RPMI7951 (cell line): ENCODE measurements at regions not wholly inside any gene's neighbourhood (a gene's known extent, or its start where the extent isn't known, plus 50 kb on each side); places are given as distances from the start of the nearest gene placed in this dataset.

Experiments
- DNase-seq: peaks from one replicate; pipeline ENCODE4 v3.0.0-alpha.2; 2012; ENCODE audit warnings: low read depth

GRCh38 chr4:126223784-126224407 is 909.1 kb downstream of the FAT4 start:
- peak; percentile 8 for DNase-seq

GRCh38 chr4:126227428-126227827 is 912.7 kb downstream of the FAT4 start:
- DNase-seq = no peak

- no peak for DNase-seq
These were observed 915.5 kb downstream of the FAT4 start for GRCh38 chr4:126230269-126230668.

GRCh38 chr4:126233483-126233882 is 918.7 kb downstream of the FAT4 start:
- no peak for DNase-seq

- DNase-seq = no peak
These were observed 923.3 kb downstream of the FAT4 start for GRCh38 chr4:126238013-126238412.

- no peak for DNase-seq
These were observed 926.9 kb downstream of the FAT4 start for GRCh38 chr4:126241634-126242033.

GRCh38 chr4:126242679-126243390 is 928.1 kb downstream of the FAT4 start:
- DNase-seq = peak; percentile 0

- peak; percentile 32 for DNase-seq
These were observed 932.7 kb downstream of the FAT4 start for GRCh38 chr4:126247409-126247808.

GRCh38 chr4:126250006-126250405 is 935.3 kb downstream of the FAT4 start:
- DNase-seq = no peak

GRCh38 chr4:126251169-126251568 is 936.4 kb downstream of the FAT4 start:
- no peak for DNase-seq

GRCh38 chr4:126262665-126263064 is 947.9 kb downstream of the FAT4 start:
- DNase-seq = no peak

- DNase-seq = no peak
These were observed 950.1 kb downstream of the FAT4 start for GRCh38 chr4:126264839-126265238.

GRCh38 chr4:126265888-126266287 is 951.1 kb downstream of the FAT4 start:
- DNase-seq = no peak

- DNase-seq = no peak
These were observed 952.9 kb downstream of the FAT4 start for GRCh38 chr4:126267689-126268088.

- no peak for DNase-seq
These were observed 953.4 kb downstream of the FAT4 start for GRCh38 chr4:126268106-126268505.

GRCh38 chr4:126269106-126269505 is 954.4 kb downstream of the FAT4 start:
- DNase-seq = no peak

GRCh38 chr4:126271292-126271691 is 956.5 kb downstream of the FAT4 start:
- no peak for DNase-seq

- DNase-seq = no peak
These were observed 959.0 kb downstream of the FAT4 start for GRCh38 chr4:126273746-126274145.

GRCh38 chr4:126291886-126292285 is 977.1 kb downstream of the FAT4 start:
- no peak for DNase-seq

- no peak for DNase-seq
These were observed 983.5 kb downstream of the FAT4 start for GRCh38 chr4:126298271-126298670.

- DNase-seq = no peak
These were observed 991.6 kb downstream of the FAT4 start for GRCh38 chr4:126306152-126306869.

- no peak for DNase-seq
These were observed 1003.6 kb downstream of the FAT4 start for GRCh38 chr4:126318376-126318775.

- no peak for DNase-seq
These were observed 1014.2 kb downstream of the FAT4 start for GRCh38 chr4:126328914-126329313.
